NB4 (cell line): ENCODE measurements at regions not wholly inside any gene's neighbourhood (a gene's known extent, or its start where the extent isn't known, plus 50 kb on each side); places are given as distances from the start of the nearest gene placed in this dataset.

Experiments used
- MYC ChIP-seq: IDR thresholded peaks from 2 replicates; pipeline ENCODE4 v1.6.1; 2011; ENCODE audit warnings: low read depth, low read length
- POLR2A ChIP-seq: IDR thresholded peaks from 2 replicates; pipeline ENCODE4 v1.6.1; 2011; ENCODE audit warnings: mild to moderate bottlenecking; ENCODE audit not compliant: insufficient read length; ENCODE audit errors: extremely low read depth
- TF ChIP-seq, protein P1 (sequence below): IDR thresholded peaks from one replicate; pipeline ENCODE4 v1.5.1; 2012; ENCODE audit warnings: low read depth, low read length
- TF ChIP-seq, protein P2 (sequence below): IDR thresholded peaks from 2 replicates; pipeline ENCODE4 v1.6.1; 2011; ENCODE audit warnings: low read depth, low read length

DNA sequence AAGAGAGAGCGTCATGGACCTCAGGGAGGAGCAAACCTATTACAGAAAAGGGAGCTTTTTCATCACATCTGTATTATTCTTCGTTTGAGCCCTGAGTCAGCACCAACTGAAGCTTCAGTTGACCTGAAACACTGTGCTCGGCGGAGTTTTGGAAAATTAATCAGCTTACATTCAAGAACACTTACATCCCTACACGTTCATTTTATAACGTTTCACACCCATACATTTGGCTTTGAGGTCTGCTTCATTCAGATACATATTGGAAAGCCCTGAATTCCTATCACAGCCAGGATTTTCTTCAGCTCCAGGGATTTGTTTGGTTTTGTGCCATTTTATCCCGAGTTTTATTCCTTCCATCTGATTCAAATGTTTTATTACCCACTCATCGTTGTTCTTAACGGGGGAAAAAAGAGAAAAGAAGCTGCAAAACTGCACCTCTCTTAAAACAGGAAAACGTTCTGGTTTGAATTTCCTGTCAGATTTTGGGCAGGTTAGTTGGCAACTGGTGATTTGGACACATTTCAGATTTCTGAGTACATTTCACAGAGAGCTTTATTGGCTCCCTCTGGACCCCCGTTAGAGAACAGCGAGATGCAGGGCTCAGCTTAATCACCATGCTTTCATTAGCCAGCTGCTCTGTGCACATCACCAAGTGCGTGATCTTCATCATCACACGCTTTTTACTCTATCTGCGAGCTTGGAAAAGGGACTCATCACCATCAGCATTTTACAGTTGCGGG lies 88.8 kb downstream of the CDC42EP3 start:
- TF ChIP-seq, protein P1, sequence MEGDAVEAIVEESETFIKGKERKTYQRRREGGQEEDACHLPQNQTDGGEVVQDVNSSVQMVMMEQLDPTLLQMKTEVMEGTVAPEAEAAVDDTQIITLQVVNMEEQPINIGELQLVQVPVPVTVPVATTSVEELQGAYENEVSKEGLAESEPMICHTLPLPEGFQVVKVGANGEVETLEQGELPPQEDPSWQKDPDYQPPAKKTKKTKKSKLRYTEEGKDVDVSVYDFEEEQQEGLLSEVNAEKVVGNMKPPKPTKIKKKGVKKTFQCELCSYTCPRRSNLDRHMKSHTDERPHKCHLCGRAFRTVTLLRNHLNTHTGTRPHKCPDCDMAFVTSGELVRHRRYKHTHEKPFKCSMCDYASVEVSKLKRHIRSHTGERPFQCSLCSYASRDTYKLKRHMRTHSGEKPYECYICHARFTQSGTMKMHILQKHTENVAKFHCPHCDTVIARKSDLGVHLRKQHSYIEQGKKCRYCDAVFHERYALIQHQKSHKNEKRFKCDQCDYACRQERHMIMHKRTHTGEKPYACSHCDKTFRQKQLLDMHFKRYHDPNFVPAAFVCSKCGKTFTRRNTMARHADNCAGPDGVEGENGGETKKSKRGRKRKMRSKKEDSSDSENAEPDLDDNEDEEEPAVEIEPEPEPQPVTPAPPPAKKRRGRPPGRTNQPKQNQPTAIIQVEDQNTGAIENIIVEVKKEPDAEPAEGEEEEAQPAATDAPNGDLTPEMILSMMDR = no peak
- TF ChIP-seq POLR2A = no peak
- TF ChIP-seq, protein P2, sequence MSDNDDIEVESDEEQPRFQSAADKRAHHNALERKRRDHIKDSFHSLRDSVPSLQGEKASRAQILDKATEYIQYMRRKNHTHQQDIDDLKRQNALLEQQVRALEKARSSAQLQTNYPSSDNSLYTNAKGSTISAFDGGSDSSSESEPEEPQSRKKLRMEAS = no peak
- TF ChIP-seq MYC = no peak
